HG03139 (cell line): ENCODE measurements at regions not wholly inside any gene's neighbourhood (a gene's known extent, or its start where the extent isn't known, plus 50 kb on each side); places are given as distances from the start of the nearest gene placed in this dataset.
"Not testable (repeated sequence)": the region's sequence is repeated elsewhere in the genome, so short reads cannot be mapped to it uniquely, and the experiment has no call there.

Source experiments
- ATAC-seq: cut with Tn5 transposase; IDR thresholded peaks from one replicate; pipeline ENCODE4 v1.9.1; 2021; ENCODE audit not compliant: unreplicated experiment

DNA sequence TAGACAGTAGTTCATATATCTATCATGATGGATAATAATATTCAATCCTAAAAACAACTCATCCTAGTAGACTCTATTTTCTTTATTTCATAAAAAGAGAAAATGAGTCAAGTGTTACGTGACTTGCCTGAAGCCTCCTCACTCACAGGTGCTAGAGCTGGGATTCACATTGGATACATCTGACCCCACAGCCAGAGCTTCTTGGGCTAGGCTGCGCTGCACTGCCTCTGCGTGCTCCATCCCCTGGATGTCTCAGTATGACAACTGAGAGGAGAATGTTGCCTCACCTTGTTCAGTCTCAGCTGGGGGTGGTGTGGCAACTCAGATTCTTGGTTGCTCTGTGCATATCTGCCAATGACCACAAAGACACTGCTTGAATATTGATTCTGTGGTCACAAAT, 286.6 kb downstream of the LIG4 start:
- no peak for ATAC-seq

DNA sequence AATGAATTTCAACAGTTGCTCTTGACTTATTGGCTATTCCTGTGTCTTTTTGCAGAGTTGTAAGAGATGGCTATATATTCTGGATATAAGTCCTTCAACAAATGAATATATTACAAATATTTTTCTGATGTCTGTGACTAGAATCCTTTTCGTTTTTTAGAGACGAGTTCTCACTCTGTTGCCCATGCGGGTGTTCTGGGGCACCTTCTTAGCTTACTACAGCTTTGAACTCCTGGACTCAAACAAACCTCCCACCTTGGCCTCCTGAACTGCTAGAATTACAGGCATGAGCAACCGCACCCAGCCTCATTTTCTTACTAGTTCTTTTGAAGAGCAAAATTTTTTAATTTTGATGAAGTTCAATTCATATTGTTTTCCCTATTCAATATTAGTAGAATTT, 287.8 kb downstream of the LIG4 start:
- no peak for ATAC-seq

DNA sequence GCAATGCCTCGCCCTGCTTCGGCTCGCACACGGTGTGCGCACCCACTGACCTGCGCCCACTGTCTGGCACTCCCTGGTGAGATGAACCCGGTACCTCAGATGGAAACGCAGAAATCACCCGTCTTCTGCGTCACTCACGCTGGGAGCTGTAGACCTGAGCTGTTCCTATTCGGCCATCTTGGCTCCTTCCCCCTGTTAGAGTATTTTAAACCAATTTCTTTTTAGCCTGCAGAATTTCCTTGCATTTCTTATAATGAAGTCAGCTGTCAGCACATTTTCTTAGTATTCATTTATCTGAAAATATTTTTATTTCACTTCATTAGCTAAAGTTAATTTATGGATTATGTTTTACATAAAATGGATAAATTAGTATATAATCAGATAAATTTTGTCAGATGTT, 288.8 kb downstream of the LIG4 start:
- not testable (repeated sequence) for ATAC-seq

DNA sequence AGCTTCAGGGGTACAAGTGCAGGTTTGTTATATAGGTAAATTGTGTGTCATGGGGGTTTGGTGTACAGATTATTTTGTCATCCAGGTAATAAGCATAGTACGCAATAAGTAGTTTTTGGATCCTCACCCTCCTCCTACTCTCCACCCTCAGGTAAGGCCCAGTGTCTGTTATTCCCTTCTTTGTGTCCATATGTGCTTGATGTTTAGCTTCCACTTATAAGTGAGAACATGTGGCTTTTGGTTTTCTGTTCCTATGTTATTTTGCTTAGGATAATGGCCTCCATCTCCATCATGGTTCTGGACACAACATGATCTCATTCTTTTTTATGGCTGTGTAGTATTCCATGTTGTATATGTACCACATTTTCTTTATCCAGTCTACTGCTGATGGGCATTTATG, 298.4 kb downstream of the LIG4 start:
- ATAC-seq = not testable (repeated sequence)

DNA sequence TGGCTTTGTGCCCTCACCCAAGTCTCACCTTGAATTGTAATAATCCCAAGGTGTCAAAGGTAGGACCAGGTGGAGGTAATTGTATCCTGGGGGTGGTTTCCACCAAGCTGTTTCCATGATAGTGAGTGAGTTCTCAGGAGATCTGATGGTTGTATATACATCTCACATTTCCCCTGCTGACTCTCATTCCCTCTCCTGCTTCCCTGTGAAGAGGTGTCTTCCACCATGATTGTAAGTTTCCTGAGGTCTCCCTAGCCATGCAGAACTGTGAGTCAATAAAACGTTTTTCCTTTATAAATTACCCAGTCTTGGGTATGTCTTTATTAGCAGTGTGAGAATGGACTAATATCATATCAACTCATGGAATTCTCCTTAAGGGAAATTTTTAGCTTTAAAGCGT, 302.6 kb downstream of the LIG4 start:
- no peak for ATAC-seq

DNA sequence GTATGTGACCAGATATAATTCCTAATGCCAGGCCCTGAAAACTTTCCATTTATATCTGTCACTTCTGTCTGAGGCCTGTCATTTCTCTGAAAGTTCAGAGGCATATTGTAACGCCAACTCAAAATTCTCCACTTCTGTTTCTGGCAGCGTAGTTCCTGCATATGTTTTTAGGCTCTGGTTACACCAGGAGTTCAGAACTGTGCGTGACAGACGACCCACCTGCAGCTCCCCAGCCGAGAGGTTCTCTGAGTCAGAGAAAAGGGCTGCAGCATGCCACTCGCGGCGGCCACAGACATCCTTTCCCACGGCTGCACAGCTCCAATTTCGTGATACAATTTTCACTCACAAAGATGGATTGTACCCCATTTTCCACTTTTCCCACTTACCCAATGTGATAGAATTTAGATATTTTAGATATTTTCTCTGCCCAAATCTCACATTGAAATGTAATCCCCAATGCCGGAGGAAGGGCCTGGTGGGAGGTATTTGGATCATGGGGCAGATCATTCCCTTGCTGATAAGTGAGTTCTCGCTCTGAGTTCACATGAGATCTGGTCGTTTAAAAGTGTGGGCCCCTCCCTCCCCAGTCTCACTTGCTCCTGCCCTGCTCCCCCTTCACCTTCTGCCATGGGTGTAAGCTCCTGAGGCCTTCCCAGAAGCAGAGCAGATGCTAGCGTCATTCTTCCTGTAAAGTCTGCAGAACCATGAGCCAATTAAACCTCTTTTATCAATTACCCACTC, 308.1 kb downstream of the LIG4 start:
- ATAC-seq = no peak

DNA sequence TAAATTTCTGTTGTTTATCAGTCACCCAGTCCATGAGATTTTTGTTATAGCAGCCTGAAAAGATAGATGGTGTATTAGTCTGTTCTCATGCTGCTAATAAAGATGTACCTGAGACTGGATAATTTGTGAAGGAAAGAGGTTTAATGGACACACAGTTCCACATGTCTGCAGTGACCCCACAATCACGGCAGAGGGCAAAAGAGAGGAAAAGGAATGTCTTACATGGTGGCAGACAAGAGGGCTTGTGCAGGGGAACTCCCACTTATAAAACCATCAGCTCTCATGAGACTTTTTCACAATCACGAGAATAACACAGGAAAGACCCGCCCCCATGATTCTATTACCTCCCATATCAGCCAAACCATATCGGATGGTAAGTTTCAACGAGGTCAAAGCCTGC, 309.2 kb downstream of the LIG4 start:
- no peak for ATAC-seq

DNA sequence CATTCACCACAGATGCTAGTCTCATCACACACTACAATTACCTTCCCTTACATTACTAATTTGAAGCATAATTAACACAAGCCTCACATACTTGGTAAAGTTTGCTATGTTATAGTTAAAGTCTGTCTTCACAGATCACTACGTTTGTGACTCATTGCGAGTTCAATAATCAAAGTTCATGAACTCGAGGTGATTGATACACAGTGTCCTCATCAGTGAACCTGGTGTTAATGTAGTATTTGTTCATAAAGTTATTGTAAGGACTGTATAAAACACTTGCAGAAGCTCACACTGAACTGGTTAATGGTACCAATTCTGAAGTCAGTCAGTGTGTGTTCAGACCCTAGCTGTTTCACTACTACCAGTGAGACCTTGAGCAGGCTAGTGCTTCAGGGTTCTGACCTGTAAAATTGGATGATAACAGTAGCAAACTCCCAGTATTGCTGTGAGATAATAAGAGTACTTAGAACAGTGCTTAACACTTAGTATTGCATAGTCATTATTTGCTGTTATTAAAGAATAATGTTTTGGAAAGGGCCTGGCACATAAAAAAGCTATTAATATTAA, 313.3 kb downstream of the LIG4 start:
- no peak for ATAC-seq

DNA sequence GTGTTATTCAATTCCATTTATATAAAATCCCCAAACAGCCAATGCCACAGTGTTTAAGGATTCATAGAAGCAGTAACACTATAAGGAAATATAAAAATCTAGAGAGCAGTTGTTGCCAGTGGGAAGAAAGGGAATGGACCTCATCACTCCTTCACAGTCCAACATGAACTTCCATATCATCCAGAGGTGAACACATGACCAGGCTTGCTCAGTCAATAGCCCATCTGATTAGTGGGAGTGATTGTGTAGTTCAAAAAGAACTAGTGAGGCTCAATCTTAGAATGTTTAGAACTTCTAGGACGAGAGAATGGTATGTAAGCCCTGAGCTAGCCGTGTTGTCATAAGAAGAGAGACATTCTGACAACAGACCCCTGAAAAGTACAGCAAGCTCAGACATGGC, 314.1 kb downstream of the LIG4 start:
- ATAC-seq = no peak

DNA sequence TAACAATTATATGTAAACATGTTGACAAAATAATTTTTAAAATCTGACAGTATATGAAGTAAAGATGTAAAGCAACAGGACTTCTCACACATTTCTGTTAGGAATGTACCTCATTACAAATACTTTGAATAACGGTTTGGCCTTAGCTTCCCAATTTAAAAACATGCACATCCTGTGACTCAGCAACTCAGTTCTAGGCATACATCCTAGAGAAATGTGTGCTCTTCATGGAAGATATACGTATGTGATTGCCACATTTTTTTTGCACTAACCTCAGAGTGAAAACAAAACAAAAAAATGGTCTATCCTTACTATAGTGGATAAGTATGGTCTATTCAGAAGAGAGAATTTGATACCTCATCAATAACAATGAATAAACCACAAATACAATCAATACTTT, 314.6 kb downstream of the LIG4 start:
- ATAC-seq = no peak

DNA sequence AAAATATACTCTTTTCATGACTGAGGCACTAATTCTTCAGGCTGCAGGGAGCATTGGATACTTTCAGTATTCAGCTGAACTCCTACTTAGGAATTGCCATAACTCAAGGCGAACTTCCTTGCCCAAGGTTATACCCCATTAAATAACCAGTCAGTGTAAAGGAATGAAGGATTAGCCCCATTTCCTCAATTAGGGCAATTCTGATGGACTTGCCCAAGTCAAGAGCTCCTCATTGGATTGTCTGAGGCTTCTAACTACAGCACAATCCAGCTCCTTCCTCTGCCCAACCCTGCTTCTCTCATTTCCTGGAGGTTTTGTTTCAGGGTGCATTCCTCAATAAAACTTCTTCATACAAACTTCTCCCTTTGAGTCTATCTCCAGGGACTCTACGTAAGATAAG, 329.2 kb downstream of the LIG4 start:
- no peak for ATAC-seq

DNA sequence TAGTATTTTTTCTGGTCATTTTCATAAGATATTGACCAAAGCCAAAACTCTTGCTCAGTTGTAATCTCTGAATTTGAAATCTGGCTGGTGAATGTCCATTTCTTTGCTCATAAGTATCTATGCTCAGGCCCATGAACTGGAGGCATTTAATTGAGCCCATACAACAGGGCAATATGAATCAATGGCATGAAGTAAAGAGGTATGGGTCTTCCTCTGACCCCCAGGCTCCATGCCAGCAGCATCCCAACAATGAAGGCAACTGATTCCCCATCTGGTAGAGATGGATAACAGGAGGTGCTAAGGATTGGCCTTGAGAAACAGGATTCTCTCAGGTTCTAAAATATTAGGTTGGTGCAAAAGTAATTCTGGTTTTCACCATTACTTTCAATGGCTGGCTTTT, 330.8 kb downstream of the LIG4 start:
- ATAC-seq = no peak

DNA sequence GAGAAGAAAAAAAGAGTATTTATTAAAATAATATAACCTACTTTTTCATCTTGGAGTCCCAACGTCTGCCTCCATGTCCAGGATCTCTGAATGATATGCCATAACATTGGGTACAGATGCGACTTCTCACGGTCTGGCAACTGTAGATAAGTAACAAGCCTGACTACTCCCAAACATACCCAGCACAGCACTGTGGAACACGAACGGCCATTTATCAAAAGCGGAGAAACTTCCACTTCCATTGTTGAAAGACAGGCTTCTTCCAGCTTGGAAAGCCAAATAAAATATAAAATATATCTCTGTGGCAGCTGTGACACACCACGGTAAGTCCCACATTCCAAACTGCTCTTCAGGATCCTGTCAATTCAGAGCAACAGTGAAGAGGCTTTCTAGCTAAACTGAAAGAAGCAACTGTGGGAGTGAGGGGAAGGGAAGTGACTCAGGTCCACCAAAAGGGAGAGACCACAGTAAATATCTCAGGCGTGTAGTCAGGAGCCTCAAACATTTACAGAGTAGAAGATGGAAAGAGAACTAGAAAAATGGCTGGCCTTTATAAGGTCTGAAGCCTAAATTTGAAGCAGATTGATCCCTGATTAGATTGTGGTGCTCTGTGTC, 331.7 kb downstream of the LIG4 start:
- ATAC-seq = no peak

DNA sequence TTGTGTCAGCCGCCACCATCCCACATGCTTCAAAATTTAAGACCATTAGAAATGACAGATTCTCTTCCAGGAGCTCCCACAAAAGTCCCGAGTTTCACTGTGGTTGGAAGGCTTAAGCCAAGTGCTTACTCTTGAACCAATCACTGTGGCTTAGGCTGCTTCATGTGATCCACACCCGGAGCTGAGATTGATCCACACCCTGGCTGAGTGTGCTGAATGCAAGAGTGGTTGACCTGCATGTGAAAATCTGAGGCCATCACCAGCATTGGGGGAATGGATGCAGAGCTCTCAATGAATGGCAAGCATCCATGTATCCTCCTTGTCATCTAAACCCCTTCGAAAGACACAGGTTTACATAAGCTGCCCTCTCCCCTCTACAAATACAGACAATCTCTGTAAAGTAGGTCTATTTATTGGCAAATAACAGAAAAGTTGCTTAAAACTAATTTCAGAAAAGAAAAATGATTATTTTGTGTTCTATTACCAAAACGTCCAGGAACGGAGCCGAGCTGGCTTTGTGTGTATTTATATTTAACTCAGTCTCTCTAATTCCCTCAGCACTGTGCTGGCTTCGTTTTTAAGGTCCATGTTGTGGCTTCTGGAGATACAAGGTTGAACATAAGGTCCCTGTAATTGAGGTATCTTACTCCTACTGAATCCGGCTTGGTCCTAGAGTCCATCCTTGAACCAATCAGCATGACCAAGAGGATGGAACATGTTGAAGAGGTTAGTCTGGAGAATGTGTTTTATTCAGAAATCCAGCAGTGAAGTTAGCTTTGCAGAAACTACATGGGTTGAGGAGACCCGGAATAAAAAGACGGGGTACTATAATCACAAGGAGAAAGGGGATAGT, 332.4 kb downstream of the LIG4 start:
- no peak for ATAC-seq

DNA sequence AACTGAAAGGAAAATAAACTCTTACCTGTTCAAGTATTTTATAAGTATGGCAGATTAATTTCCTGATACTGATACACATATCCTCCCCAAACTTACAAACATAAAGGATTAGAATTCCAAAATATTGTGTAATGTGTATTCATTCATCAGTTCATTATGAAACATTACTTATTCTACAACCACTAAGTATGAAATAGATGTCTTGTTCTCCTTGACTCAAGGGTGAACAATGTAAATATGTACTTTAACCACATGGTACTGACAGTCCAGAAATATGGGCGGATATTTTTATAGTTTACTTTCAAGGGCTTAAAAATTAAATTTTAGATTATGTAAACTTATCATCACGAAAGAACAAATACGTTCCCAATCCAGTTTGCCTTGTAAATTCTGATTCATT, 334.0 kb downstream of the LIG4 start:
- no peak for ATAC-seq

DNA sequence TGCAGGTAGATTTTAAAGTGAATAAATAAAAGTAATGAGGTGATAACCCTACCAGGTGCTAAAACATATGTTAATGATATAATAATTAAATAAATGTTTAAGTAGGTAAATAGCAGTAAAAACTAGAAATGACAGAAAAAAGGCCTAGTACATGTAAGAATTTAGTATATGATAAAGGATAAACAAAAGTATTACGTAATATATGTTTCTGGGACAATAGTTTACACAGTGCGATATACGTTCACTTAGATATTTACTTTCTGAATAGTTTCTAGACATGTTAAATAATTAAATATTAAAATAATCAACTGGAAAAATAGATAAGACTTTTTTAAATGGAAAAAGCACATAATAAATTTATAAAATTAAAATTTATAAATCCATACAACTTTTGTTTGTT, 340.9 kb downstream of the LIG4 start:
- no peak for ATAC-seq

DNA sequence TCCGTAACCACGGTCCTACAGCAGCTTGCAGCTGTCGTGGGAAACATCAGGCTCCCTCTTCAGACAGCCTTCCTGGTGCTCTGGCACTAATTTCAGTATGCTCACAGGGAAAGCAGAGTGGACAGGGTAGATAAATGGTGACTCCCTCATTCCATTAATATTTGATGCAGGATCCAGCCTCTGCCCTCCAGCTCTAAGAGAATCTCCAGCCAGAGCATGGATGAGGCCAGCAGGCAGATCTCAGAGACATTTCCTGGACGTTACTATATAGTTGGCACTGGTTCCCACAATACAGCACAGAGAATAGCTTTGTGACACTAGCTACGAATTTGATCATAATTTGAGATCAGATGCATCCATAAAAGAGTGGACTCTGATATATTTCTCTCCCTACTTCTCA, 341.4 kb downstream of the LIG4 start:
- ATAC-seq = no peak

DNA sequence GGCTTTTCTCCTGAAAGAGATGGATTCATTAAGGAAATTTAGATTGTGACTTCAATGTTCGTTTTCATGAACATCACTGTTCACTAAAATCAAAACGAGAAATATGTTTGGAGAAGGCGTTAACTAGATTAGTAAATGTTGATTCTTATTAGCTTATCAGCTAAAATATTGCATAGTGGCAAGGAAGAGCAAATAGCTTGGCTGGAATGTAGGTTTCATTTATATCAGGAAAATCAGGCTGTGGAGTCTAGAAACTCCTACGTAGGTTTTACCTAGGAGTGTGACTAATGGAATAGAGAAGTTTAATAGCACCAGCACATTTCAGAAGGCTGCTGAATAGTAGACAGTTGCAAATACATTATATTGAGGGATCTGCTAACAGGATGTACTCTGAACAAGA, 344.9 kb downstream of the LIG4 start:
- ATAC-seq = no peak

DNA sequence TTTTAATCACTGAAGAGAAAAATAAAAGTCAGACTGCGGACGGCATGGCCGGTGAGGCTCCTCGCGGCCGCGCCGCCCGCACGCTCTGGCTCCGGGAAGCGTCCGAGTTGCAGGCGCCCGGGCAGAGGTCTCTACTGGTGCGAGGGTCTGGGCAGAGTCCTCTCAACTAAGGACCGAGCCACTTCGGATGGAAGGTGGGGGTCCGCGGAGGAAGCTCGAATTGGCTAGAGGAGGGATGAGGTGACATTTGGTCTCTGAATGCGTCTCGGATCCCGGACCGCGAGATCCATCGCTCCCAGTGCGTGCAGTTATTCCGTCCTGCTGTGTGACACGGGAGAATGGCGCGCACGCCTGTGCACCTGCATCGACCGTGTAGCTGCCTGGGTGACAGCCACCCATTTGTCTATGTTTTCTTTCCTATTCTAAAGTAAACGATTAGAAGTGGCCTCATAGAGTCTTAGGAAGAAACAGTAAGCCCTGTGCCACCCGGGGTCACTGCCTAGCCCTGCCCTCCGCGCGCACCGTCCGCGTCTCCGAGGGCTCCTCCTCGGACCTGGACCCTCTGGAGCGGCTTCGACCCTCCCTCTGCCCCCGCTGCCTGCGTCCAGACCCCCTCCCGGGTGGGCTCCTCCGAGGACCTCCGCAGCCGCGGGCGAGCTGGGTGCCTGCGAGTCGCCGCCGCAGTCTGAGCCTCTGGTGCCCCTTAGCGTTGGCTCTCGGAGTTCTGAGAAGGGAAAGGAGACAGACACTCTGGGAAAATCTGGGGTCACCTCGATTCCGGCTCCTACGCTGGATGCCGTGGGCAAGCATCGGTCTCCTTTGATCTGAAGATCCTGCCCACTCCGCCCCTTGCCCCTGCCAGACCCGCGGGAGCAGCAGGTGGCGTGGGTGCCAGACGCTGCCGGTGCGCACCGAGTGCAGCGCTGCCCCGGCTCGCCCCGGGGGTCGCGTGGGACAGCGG, 347.4 kb downstream of the LIG4 start:
- no peak for ATAC-seq

DNA sequence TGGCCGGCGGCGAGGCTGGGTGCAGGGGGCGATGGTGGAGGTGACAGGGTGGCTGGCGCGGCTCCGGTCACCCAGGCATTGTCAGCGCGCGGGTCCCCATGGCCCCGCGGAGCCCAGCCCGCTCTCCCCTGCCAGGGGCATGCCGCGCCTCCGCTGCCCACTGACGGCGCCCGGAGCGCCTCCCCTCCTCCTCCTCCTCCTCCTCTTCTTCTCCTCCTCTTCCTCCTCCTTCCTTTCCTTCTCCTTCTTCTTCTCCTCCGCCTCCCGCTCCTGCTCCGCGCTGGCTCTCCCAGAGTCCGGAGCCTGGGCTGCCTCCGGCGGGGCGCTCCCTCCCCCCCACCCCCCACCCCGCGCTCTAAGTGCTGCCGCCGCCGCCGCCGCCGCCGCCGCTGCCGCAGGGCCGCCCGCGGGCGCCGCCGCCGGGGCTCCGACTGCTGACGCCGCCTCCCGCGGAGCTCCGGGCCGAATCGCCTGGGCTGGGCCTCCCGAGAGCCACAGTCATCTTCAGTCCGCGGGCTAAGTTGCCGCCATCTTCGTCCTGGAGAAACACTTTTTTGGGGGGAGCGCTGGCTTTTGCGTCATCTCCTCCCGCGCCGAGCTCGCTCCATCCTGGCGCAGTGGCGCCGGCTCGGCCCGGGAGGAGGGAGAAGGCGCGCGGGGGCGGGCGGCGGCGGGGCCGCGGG, 348.3 kb downstream of the LIG4 start:
- ATAC-seq = no peak
